HG03378 (cell line): ENCODE measurements at regions not wholly inside any gene's neighbourhood (a gene's known extent, or its start where the extent isn't known, plus 50 kb on each side); places are given as distances from the start of the nearest gene placed in this dataset.
"Not testable (repeated sequence)": the region's sequence is repeated elsewhere in the genome, so short reads cannot be mapped to it uniquely, and the experiment has no call there.

Experiments
- ATAC-seq: cut with Tn5 transposase; IDR thresholded peaks from one replicate; pipeline ENCODE4 v1.9.1; 2021; ENCODE audit warnings: mild to moderate bottlenecking, moderate library complexity; ENCODE audit not compliant: unreplicated experiment

GRCh38 chr13:76667551-76667950 lies 218.7 kb downstream of the KCTD12 start:
- ATAC-seq, result no peak

- ATAC-seq, result no peak
Measured at GRCh38 chr13:76663592-76664335, 222.4 kb downstream of the KCTD12 start.

- ATAC-seq, result not testable (repeated sequence)
Measured at GRCh38 chr13:76659074-76659473, 227.1 kb downstream of the KCTD12 start.

GRCh38 chr13:76656500-76656899 lies 229.7 kb downstream of the KCTD12 start:
- no peak for ATAC-seq

- ATAC-seq, result no peak
Measured at GRCh38 chr13:76656056-76656455, 230.1 kb downstream of the KCTD12 start.

- ATAC-seq, result no peak
Measured at GRCh38 chr13:76654263-76654662, 231.9 kb downstream of the KCTD12 start.

- no peak for ATAC-seq
Measured at GRCh38 chr13:76651286-76651685, 234.9 kb downstream of the KCTD12 start.

GRCh38 chr13:76647550-76647949 lies 238.7 kb downstream of the KCTD12 start:
- ATAC-seq, result no peak

GRCh38 chr13:76646946-76647345 lies 239.3 kb downstream of the KCTD12 start:
- no peak for ATAC-seq

GRCh38 chr13:76645632-76646031 lies 240.6 kb downstream of the KCTD12 start:
- ATAC-seq, result no peak

- no peak for ATAC-seq
Measured at GRCh38 chr13:76644906-76645305, 241.3 kb downstream of the KCTD12 start.

GRCh38 chr13:76643596-76643995 lies 242.6 kb downstream of the KCTD12 start:
- no peak for ATAC-seq

- no peak for ATAC-seq
Measured at GRCh38 chr13:76641056-76641455, 245.1 kb downstream of the KCTD12 start.

- ATAC-seq, result no peak
Measured at GRCh38 chr13:76638882-76639281, 247.3 kb downstream of the KCTD12 start.

GRCh38 chr13:76638181-76638580 lies 248.0 kb downstream of the KCTD12 start:
- no peak for ATAC-seq

GRCh38 chr13:76637641-76638141 lies 248.5 kb downstream of the KCTD12 start:
- no peak for ATAC-seq

- ATAC-seq, result no peak
Measured at GRCh38 chr13:76636829-76637228, 249.4 kb downstream of the KCTD12 start.

- no peak for ATAC-seq
Measured at GRCh38 chr13:76635232-76636230, 250.7 kb downstream of the KCTD12 start.

GRCh38 chr13:76634431-76635191 lies 251.6 kb downstream of the KCTD12 start:
- no peak for ATAC-seq

- no peak for ATAC-seq
Measured at GRCh38 chr13:76632401-76633044, 253.7 kb downstream of the KCTD12 start.
